ENCODE measurements at regions not wholly inside any gene's neighbourhood (a gene's known extent, or its start where the extent isn't known, plus 50 kb on each side); places are given as distances from the start of the nearest gene placed in this dataset.

GRCh38 chr4:42277291-42277690 lies 120.0 kb upstream of the SHISA3 start:
- TF ChIP-seq EZH2phosphoT487 (IDR thresholded peaks at IDR 0.05; ENCODE audit: insufficient read depth, low read depth) (no peak), EZH2 (IDR thresholded peaks at IDR 0.05; ENCODE audit: insufficient read depth, poor library complexity, severe bottlenecking) (no peak)

All from GM23248 (cell line).